ENCODE measurements at regions not wholly inside any gene's neighbourhood (a gene's known extent, or its start where the extent isn't known, plus 50 kb on each side); places are given as distances from the start of the nearest gene placed in this dataset.

DNA sequence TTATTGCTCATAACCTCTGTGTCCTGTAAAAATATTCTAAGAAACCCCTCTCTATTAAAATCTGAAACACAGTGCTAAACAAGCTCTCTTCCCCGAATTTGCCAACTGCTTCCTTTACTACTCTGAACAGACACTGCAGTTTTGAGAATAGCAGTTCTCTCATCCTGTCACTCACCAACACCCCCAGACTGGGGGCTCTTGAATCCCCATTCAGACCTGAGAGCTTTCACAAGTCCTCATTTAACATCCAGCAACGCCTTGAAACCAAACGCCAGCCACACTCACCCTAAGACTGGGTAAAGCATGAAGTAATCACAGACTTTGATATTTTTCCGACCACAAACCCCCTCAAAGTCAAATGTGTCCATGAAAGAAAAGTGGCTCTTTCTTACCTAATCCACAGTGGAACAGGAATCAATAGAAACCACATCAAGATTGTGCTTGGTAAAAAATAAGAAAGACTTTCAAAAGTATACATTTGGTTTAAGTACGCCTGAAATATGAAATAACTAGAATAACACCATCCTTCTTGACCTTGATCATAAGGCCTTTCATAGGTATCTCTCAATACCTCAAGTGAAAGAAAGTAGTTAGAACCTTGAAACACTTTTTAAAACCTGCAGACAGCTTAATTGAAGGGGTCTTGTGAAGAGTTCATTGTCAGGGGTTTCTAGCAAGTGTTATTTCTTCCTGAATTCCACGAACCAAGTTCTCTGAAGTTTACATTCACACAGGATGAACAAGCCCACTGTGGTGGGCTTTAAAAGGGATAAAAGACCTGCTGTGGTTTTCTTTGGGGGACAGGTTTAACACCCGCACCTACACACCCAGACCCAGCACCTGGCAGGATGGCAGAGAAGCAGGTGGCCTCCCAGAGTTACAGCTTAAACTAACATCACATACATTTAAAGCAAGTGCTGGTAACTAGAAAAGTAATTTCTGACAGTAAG lies 412.6 kb downstream of the MLLT3 start:
- DNase-seq (ENCODE audit: insufficient read length, low spot score) (no peak), FAIRE-seq (no peak)
- TF ChIP-seq POLR2A (IDR thresholded peaks at IDR 0.05; ENCODE audit: low read depth, low read length) (no peak), PAX5 (IDR thresholded peaks at IDR 0.05; ENCODE audit: insufficient read depth, low read length, severe bottlenecking) (no peak), POU2F2 (IDR thresholded peaks at IDR 0.05; ENCODE audit: low read depth, low read length) (no peak), SPI1 (IDR thresholded peaks at IDR 0.05; ENCODE audit: low read depth, low read length) (no peak), POLR2AphosphoS5 (IDR thresholded peaks at IDR 0.05; ENCODE audit: low read depth, low read length) (no peak), TAF1 (IDR thresholded peaks at IDR 0.05; ENCODE audit: low read depth, low read length) (no peak)

DNA sequence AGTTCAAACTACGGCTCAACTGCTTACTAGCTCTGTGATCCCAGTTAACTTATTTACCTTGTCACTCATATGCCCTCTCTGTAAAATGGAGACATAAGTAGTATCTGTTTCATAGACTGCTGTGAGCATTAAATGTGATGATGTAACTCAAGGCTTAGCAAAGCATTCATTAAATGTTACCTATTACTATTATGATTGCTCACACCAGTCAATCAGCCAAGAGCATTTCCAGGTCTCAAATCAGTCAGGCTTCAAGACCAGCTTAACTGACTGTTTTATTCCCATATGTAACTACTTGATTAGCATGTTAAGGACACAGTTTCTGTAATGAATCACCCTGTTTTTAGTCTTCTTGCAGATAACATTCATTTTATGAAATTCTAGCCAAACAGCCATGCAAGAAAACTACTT lies 413.3 kb downstream of the MLLT3 start:
- FAIRE-seq (no peak), DNase-seq (ENCODE audit: insufficient read length, low spot score) (no peak)
- no peak for TF ChIP-seq TAF1 (IDR thresholded peaks at IDR 0.05; ENCODE audit: low read depth, low read length)
- TF ChIP-seq POLR2AphosphoS5 (IDR thresholded peaks at IDR 0.05; ENCODE audit: low read depth, low read length): no peak
- no peak for TF ChIP-seq POU2F2 (IDR thresholded peaks at IDR 0.05; ENCODE audit: low read depth, low read length)
- no peak for TF ChIP-seq POLR2A (IDR thresholded peaks at IDR 0.05; ENCODE audit: low read depth, low read length)
- TF ChIP-seq SPI1 (IDR thresholded peaks at IDR 0.05; ENCODE audit: low read depth, low read length): no peak
- TF ChIP-seq PAX5 (IDR thresholded peaks at IDR 0.05; ENCODE audit: insufficient read depth, low read length, severe bottlenecking): no peak

DNA sequence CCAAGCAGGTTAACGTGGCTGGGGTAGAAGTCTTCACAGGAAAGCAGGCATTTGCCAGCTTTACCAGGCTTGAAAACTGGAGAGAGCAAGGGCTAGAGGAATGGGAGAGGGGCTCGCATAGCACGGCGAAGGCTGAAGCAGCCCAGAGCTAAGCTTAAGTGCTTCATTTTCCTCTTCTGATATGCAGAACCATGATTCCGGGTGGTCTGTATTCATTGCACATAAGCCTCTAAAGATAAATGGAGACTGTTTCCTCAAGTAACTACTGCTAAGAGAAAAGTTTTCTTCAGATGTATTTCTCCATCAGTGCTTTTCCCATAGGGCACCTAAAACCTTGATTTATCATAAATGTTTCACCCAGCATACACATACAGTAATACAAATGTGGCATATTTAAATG lies 414.1 kb downstream of the MLLT3 start:
- DNase-seq (ENCODE audit: insufficient read length, low spot score) (no peak), FAIRE-seq (no peak)
- TF ChIP-seq POLR2AphosphoS5 (IDR thresholded peaks at IDR 0.05; ENCODE audit: low read depth, low read length): no peak

DNA sequence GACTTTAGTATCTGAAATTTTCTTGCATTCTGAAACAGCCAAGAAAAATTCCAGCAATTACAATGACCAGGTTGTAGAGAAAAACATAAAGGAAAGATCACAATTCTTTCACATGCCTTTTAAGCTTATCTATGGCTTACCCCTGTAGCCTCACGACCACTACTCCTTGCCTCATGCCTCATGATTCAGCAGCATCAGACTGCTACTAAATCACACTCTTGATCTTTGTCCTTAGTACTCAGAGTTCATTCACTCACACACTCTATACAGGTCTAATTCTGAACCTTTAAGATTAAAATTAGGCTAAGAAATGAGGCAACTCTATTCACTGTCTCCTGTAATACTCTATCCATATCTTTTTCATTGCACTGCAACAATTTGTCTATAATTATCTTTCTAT lies 415.1 kb downstream of the MLLT3 start:
- DNase-seq (ENCODE audit: insufficient read length, low spot score) (no peak), FAIRE-seq (no peak)
- TF ChIP-seq POLR2AphosphoS5 (IDR thresholded peaks at IDR 0.05; ENCODE audit: low read depth, low read length) (no peak), TAF1 (IDR thresholded peaks at IDR 0.05; ENCODE audit: low read depth, low read length) (no peak), SPI1 (IDR thresholded peaks at IDR 0.05; ENCODE audit: low read depth, low read length) (no peak), POLR2A (IDR thresholded peaks at IDR 0.05; ENCODE audit: low read depth, low read length) (no peak)

DNA sequence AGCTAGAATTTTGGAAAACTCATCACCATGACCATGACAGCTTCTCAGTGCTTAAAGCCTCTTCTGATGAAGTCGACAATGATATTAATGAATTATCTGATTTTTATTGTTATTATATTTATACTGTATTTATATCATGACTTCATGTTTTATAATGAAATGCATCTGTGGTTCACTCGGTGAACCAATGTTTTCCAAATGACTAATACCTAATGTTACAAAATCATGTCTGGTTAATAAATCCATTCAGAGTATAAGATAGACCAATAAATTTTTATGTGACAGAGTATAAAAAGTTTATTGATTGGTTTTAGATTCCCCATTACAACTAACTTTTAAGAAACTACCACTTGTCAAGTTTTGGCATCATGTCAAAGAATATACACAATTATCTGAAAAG lies 416.5 kb downstream of the MLLT3 start:
- FAIRE-seq: no peak
- TF ChIP-seq PAX5 (IDR thresholded peaks at IDR 0.05; ENCODE audit: insufficient read depth, low read length, severe bottlenecking) (no peak), SPI1 (IDR thresholded peaks at IDR 0.05; ENCODE audit: low read depth, low read length) (no peak), POLR2AphosphoS5 (IDR thresholded peaks at IDR 0.05; ENCODE audit: low read depth, low read length) (no peak), POU2F2 (IDR thresholded peaks at IDR 0.05; ENCODE audit: low read depth, low read length) (no peak), TAF1 (IDR thresholded peaks at IDR 0.05; ENCODE audit: low read depth, low read length) (no peak), POLR2A (IDR thresholded peaks at IDR 0.05; ENCODE audit: low read depth, low read length) (no peak)

DNA sequence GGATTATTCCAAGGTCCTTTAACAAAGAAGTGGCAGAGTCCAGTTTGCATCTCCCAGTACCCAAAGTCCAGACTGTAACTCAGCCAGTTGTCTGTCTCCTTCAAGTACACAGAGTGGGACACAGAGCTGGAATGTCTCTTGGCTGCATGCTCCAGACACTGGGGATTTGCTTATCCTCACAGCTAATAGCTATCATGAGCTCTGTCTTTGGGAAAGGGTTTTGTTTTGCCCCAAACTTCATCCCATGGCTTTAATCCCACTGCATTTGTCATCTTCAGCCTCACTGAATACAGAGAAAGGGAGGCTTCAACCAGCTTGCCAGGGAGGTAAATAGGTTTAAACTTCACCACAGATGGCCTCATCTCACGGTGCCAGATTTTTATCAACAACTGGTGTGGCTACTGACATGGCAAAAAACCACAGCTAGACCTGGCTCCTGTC lies 412.2 kb upstream of the SLC24A2 start:
- DNase-seq (ENCODE audit: insufficient read length, low spot score) (no peak), FAIRE-seq (no peak)

More for the DNA sequence above, 416.5 kb downstream of the MLLT3 start:
- no peak for DNase-seq (ENCODE audit: insufficient read length, low spot score)

DNA sequence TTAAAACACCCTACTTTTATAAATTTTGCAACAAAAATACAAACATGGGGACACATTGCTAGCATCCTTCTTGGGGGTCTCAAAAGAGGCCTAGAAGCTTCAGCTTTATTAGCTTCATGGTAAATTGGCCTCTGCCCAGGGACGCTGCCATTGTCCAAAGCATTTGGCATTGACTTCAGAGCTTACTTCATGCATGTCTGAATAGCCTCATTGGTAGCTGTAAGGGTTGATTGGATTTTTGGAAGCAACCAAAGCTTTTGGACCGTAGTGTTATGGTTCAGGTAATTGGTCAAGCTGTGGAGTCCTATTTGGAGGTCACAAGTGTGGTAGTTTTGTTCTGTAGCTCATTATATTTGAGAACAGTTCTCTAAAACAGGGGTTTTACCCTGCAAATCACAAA lies 411.7 kb upstream of the SLC24A2 start:
- DNase-seq (ENCODE audit: insufficient read length, low spot score) (no peak), FAIRE-seq (no peak)
- no peak for TF ChIP-seq POU2F2 (IDR thresholded peaks at IDR 0.05; ENCODE audit: low read depth, low read length)
- TF ChIP-seq POLR2A (IDR thresholded peaks at IDR 0.05; ENCODE audit: low read depth, low read length): no peak
- TF ChIP-seq PAX5 (IDR thresholded peaks at IDR 0.05; ENCODE audit: insufficient read depth, low read length, severe bottlenecking): no peak

More for the DNA sequence above, 412.2 kb upstream of the SLC24A2 start:
- TF ChIP-seq POLR2AphosphoS5 (IDR thresholded peaks at IDR 0.05; ENCODE audit: low read depth, low read length) (no peak), POU2F2 (IDR thresholded peaks at IDR 0.05; ENCODE audit: low read depth, low read length) (no peak), TAF1 (IDR thresholded peaks at IDR 0.05; ENCODE audit: low read depth, low read length) (no peak), SPI1 (IDR thresholded peaks at IDR 0.05; ENCODE audit: low read depth, low read length) (no peak), PAX5 (IDR thresholded peaks at IDR 0.05; ENCODE audit: insufficient read depth, low read length, severe bottlenecking) (no peak), POLR2A (IDR thresholded peaks at IDR 0.05; ENCODE audit: low read depth, low read length) (no peak)

DNA sequence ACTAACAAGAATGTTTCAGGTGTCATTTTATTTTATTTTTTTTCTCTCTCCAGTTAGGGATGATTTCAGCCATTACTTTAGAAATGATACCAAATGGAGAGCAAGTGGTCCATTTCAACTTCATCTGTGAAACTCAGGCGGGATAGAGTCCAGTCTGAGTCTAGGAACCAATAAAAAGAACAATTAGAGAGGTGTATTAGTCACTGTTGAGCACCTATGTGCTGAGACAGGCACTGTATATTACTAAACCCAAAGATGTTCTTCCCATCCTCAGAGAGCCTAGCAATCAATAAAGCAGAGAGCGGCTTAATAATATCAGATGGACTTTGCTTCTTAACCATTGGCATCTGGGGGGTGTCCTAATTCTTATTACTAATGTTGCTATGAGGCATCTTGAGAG lies 410.3 kb upstream of the SLC24A2 start:
- TF ChIP-seq POLR2A (IDR thresholded peaks at IDR 0.05; ENCODE audit: low read depth, low read length) (no peak), POU2F2 (IDR thresholded peaks at IDR 0.05; ENCODE audit: low read depth, low read length) (no peak), TAF1 (IDR thresholded peaks at IDR 0.05; ENCODE audit: low read depth, low read length) (no peak), PAX5 (IDR thresholded peaks at IDR 0.05; ENCODE audit: insufficient read depth, low read length, severe bottlenecking) (no peak), SPI1 (IDR thresholded peaks at IDR 0.05; ENCODE audit: low read depth, low read length) (no peak), POLR2AphosphoS5 (IDR thresholded peaks at IDR 0.05; ENCODE audit: low read depth, low read length) (no peak)
- no peak for FAIRE-seq
- no peak for DNase-seq (ENCODE audit: insufficient read length, low spot score)

DNA sequence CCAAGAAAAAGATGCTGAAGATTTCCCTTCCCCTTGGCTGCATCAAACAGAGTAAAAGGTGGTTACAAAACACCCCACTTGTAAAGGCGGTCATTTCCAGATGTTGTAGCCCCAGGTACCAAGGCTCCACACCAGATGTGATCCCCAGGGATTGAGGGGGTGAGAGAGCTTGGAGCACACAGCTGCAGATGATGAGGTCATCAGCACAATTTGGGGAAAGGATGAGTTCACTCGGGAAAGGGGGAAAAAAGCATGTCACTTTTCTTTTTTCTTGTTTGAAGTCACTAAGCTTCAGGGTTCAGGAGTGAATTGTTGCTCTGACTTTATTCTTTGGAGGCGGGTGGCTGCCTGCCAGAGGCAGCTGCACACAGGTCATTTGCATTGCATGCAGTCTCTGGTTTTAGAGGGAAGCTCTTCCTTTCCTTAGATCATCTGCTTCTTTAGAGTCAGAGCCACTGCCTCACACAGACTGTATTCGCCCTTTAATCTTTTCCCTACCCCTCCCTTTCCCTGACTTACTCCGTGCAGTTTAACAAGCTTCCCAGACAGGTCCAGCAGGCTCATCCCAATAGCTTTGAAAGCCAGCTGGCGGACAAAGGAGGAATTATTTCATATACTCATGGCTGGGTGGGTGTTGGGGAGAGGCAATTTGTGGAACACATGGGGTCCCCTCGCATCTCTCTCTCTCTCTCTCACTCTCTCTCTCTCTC lies 409.3 kb upstream of the SLC24A2 start:
- FAIRE-seq (no peak), DNase-seq (ENCODE audit: insufficient read length, low spot score) (no peak)
- TF ChIP-seq POLR2A (IDR thresholded peaks at IDR 0.05; ENCODE audit: low read depth, low read length) (no peak), POLR2AphosphoS5 (IDR thresholded peaks at IDR 0.05; ENCODE audit: low read depth, low read length) (no peak), POU2F2 (IDR thresholded peaks at IDR 0.05; ENCODE audit: low read depth, low read length) (no peak), PAX5 (IDR thresholded peaks at IDR 0.05; ENCODE audit: insufficient read depth, low read length, severe bottlenecking) (no peak), TAF1 (IDR thresholded peaks at IDR 0.05; ENCODE audit: low read depth, low read length) (no peak), SPI1 (IDR thresholded peaks at IDR 0.05; ENCODE audit: low read depth, low read length) (no peak)

Data from GM12891 (cell line).